NOMO-1 treated with dmso at 0.1 percent for 144 hours (cell line): ENCODE measurements at regions not wholly inside any gene's neighbourhood (a gene's known extent, or its start where the extent isn't known, plus 50 kb on each side); places are given as distances from the start of the nearest gene placed in this dataset.

Experiments used
- DNase-seq: peaks from one replicate; lab custom pipeline; 2025; ENCODE audit not compliant: unreplicated experiment; lab: John Stamatoyannopoulos, UW

- DNase-seq, result no peak
Measured at GRCh38 chr2:20539776-20540586, 93.1 kb downstream of the RHOB start.

GRCh38 chr2:20540587-20541293 is 93.9 kb downstream of the RHOB start:
- DNase-seq, result no peak

- no peak for DNase-seq
Measured at GRCh38 chr2:20541294-20541640, 94.4 kb downstream of the RHOB start.

GRCh38 chr2:20541651-20542050 is 94.8 kb downstream of the RHOB start:
- no peak for DNase-seq

- no peak for DNase-seq
Measured at GRCh38 chr2:20542269-20542668, 95.4 kb downstream of the RHOB start.

- no peak for DNase-seq
Measured at GRCh38 chr2:20542746-20543468, 96.0 kb downstream of the RHOB start.

- DNase-seq, result no peak
Measured at GRCh38 chr2:20543469-20544152, 96.7 kb downstream of the RHOB start.

- no peak for DNase-seq
Measured at GRCh38 chr2:20544153-20544747, 97.4 kb downstream of the RHOB start.

GRCh38 chr2:20549144-20549543 is 101.8 kb downstream of the HS1BP3 start:
- no peak for DNase-seq

- no peak for DNase-seq
Measured at GRCh38 chr2:20549691-20550348, 101.1 kb downstream of the HS1BP3 start.

- no peak for DNase-seq
Measured at GRCh38 chr2:20551260-20551944, 99.5 kb downstream of the HS1BP3 start.

GRCh38 chr2:20551945-20552328 is 99.0 kb downstream of the HS1BP3 start:
- DNase-seq, result no peak

- no peak for DNase-seq
Measured at GRCh38 chr2:20552847-20553246, 98.1 kb downstream of the HS1BP3 start.

GRCh38 chr2:20553580-20553979 is 97.3 kb downstream of the HS1BP3 start:
- DNase-seq, result no peak

GRCh38 chr2:20555954-20556353 is 94.9 kb downstream of the HS1BP3 start:
- DNase-seq, result no peak

GRCh38 chr2:20556756-20557155 is 94.1 kb downstream of the HS1BP3 start:
- no peak for DNase-seq

- DNase-seq, result no peak
Measured at GRCh38 chr2:20557226-20557625, 93.7 kb downstream of the HS1BP3 start.

GRCh38 chr2:20557635-20558034 is 93.3 kb downstream of the HS1BP3 start:
- DNase-seq, result no peak

GRCh38 chr2:20558391-20559150 is 92.3 kb downstream of the HS1BP3 start:
- no peak for DNase-seq
